WTC11 (cell line): ENCODE measurements at regions not wholly inside any gene's neighbourhood (a gene's known extent, or its start where the extent isn't known, plus 50 kb on each side); places are given as distances from the start of the nearest gene placed in this dataset.

Experiments
- ATAC-seq: fragments of 200-7000 bp; cut with Tn5 transposase; 2 replicates; pipeline ENCODE4 v1.10.0; 2021; ENCODE audit warnings: mild to moderate bottlenecking, moderate library complexity
- CTCF ChIA-PET: fragments of 300-600 bp; sonication (Branson Sonifier 250); formaldehyde crosslinking; loops from one replicate; lab custom pipeline; 2021; ENCODE audit warnings: antibody characterized with exemption; lab: Charles Lee
- POLR2A ChIA-PET: fragments of 350-600 bp; sonication (Branson Sonifier 250); formaldehyde crosslinking; loops from one replicate; lab custom pipeline; 2021; ENCODE audit warnings: antibody characterized with exemption; lab: Charles Lee
- DNase-seq: peaks from one replicate; pipeline ENCODE4 v3.0.0; 2021; ENCODE audit warnings: low spot score
- H3K27ac Mint-ChIP-seq: 2 replicates; pipeline ENCODE4 v1.8.0; 2021; ENCODE audit warnings: mixed read lengths
- H3K27me3 Mint-ChIP-seq: 2 replicates; pipeline ENCODE4 v1.8.0; 2021; ENCODE audit warnings: low read depth, mild to moderate bottlenecking, moderate library complexity, mixed read lengths
- H3K36me3 Mint-ChIP-seq: 2 replicates; pipeline ENCODE4 v1.8.0; 2021; ENCODE audit warnings: mixed read lengths
- H3K4me1 Mint-ChIP-seq: 2 replicates; pipeline ENCODE4 v1.8.0; 2022; ENCODE audit warnings: mixed read lengths
- H3K4me3 Mint-ChIP-seq: 2 replicates; pipeline ENCODE4 v1.8.0; 2021; ENCODE audit warnings: mild to moderate bottlenecking, moderate library complexity, mixed read lengths
- H3K9me3 Mint-ChIP-seq: 2 replicates; pipeline ENCODE4 v1.8.0; 2021; ENCODE audit warnings: mixed read lengths
- ELF4 ChIP-seq: sonication (generic); formaldehyde crosslinking; IDR thresholded peaks from 2 replicates; pipeline ENCODE4 v1.8.1; 2022; ENCODE audit warnings: low read depth, mild to moderate bottlenecking, moderate library complexity, missing genetic modification reagents
- ETV6 ChIP-seq: sonication (generic); formaldehyde crosslinking; IDR thresholded peaks from 2 replicates; pipeline ENCODE4 v1.8.1; 2022; ENCODE audit warnings: mild to moderate bottlenecking, missing genetic modification reagents
- FOXJ3 ChIP-seq: sonication (generic); formaldehyde crosslinking; IDR thresholded peaks from 2 replicates; pipeline ENCODE4 v1.9.0; 2021; ENCODE audit warnings: missing genetic modification reagents, mild to moderate bottlenecking, borderline replicate concordance
- FOXP1 ChIP-seq: sonication (generic); formaldehyde crosslinking; IDR thresholded peaks from 2 replicates; pipeline ENCODE4 v1.8.0; 2022; ENCODE audit warnings: missing genetic modification reagents, mild to moderate bottlenecking, moderate library complexity, borderline replicate concordance
- GRHL2 ChIP-seq: fragments of 250-450 bp; sonication (Bioruptor Pico); IDR thresholded peaks from 2 replicates; pipeline ENCODE4 v1.8.0; 2022; ENCODE audit warnings: mild to moderate bottlenecking, moderate library complexity; ENCODE audit not compliant: insufficient replicate concordance, severe bottlenecking
- HMGA2 ChIP-seq: fragments of 250-450 bp; sonication (Bioruptor Pico); IDR thresholded peaks from 2 replicates; pipeline ENCODE4 v1.4.0; 2021; ENCODE audit warnings: mild to moderate bottlenecking, moderate library complexity
- MXD4 ChIP-seq: fragments of 250-450 bp; sonication (Bioruptor Pico); IDR thresholded peaks from 2 replicates; pipeline ENCODE4 v1.8.0; 2021; ENCODE audit warnings: mild to moderate bottlenecking, moderate library complexity, borderline replicate concordance
- NR2C2 ChIP-seq: sonication (generic); formaldehyde crosslinking; IDR thresholded peaks from 2 replicates; pipeline ENCODE4 v1.8.0; 2022; ENCODE audit warnings: mild to moderate bottlenecking, missing genetic modification reagents
- OVOL2 ChIP-seq: fragments of 250-450 bp; sonication (Bioruptor Pico); IDR thresholded peaks from 2 replicates; pipeline ENCODE4 v1.9.0; 2021; ENCODE audit warnings: mild to moderate bottlenecking, borderline replicate concordance
- PRRX2 ChIP-seq: fragments of 250-450 bp; sonication (Bioruptor Pico); IDR thresholded peaks from 2 replicates; pipeline ENCODE4 v1.8.0; 2021; ENCODE audit warnings: mild to moderate bottlenecking
- SMAD3 ChIP-seq: sonication (generic); formaldehyde crosslinking; IDR thresholded peaks from 2 replicates; pipeline ENCODE4 v1.8.0; 2022; ENCODE audit warnings: missing genetic modification reagents, mild to moderate bottlenecking, borderline replicate concordance
- SOX15 ChIP-seq: fragments of 250-450 bp; sonication (Bioruptor Pico); IDR thresholded peaks from 2 replicates; pipeline ENCODE4 v1.9.0; 2021; ENCODE audit warnings: mild to moderate bottlenecking
- TCF7 ChIP-seq: sonication (generic); formaldehyde crosslinking; IDR thresholded peaks from 2 replicates; pipeline ENCODE4 v1.8.0; 2022; ENCODE audit warnings: mild to moderate bottlenecking, low read depth, missing genetic modification reagents, moderate library complexity
- TEAD4 ChIP-seq: sonication (generic); formaldehyde crosslinking; IDR thresholded peaks from 2 replicates; pipeline ENCODE4 v1.8.0; 2022; ENCODE audit warnings: mild to moderate bottlenecking, missing genetic modification reagents
- ZNF138 ChIP-seq: sonication (generic); formaldehyde crosslinking; conservative IDR thresholded peaks from 2 replicates; pipeline ENCODE4 v1.8.1; 2022; ENCODE audit warnings: mild to moderate bottlenecking, moderate library complexity, missing genetic modification reagents
- TF ChIP-seq, protein P1 (sequence below): sonication (generic); formaldehyde crosslinking; IDR thresholded peaks from 2 replicates; pipeline ENCODE4 v1.8.0; 2023; ENCODE audit warnings: missing genetic modification reagents, mild to moderate bottlenecking, borderline replicate concordance
- TF ChIP-seq, protein P2 (sequence below): sonication (generic); formaldehyde crosslinking; IDR thresholded peaks from 2 replicates; pipeline ENCODE4 v1.8.1; 2022; ENCODE audit warnings: mild to moderate bottlenecking, missing genetic modification reagents, moderate library complexity, borderline replicate concordance
- TF ChIP-seq, protein P3 (sequence below): fragments of 200-600 bp; IDR thresholded peaks from 2 replicates; pipeline ENCODE4 v1.8.0; 2022; ENCODE audit warnings: antibody characterized with exemption
- TF ChIP-seq, protein P4 (sequence below): sonication (generic); formaldehyde crosslinking; IDR thresholded peaks from 2 replicates; pipeline ENCODE4 v1.8.0; 2022; ENCODE audit warnings: mild to moderate bottlenecking, missing genetic modification reagents
- TF ChIP-seq, protein P5 (sequence below): sonication (generic); formaldehyde crosslinking; IDR thresholded peaks from 2 replicates; pipeline ENCODE4 v1.8.1; 2023; ENCODE audit warnings: mild to moderate bottlenecking, missing genetic modification reagents, moderate library complexity

DNA sequence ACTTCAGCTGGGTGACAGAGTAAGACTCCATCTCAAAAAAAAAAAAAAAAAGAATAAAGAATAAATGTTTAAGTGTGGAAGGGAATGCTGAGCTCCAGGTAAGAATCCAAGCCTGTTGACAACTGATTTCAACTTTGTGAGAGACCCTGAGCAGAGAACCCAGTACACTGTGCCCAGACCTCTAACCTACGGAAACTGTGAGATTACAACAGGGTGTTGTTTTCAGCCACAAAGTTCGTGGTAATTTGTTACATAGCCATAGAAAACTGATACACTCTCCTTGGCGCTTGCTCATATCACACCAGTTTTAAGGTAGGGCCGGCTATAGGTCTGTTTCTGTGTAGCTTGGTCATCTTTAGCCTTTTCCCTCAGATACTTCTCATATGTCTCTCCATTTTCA is 98.4 kb upstream of the PAPOLG start (continued):
- TF ChIP-seq, protein P1, sequence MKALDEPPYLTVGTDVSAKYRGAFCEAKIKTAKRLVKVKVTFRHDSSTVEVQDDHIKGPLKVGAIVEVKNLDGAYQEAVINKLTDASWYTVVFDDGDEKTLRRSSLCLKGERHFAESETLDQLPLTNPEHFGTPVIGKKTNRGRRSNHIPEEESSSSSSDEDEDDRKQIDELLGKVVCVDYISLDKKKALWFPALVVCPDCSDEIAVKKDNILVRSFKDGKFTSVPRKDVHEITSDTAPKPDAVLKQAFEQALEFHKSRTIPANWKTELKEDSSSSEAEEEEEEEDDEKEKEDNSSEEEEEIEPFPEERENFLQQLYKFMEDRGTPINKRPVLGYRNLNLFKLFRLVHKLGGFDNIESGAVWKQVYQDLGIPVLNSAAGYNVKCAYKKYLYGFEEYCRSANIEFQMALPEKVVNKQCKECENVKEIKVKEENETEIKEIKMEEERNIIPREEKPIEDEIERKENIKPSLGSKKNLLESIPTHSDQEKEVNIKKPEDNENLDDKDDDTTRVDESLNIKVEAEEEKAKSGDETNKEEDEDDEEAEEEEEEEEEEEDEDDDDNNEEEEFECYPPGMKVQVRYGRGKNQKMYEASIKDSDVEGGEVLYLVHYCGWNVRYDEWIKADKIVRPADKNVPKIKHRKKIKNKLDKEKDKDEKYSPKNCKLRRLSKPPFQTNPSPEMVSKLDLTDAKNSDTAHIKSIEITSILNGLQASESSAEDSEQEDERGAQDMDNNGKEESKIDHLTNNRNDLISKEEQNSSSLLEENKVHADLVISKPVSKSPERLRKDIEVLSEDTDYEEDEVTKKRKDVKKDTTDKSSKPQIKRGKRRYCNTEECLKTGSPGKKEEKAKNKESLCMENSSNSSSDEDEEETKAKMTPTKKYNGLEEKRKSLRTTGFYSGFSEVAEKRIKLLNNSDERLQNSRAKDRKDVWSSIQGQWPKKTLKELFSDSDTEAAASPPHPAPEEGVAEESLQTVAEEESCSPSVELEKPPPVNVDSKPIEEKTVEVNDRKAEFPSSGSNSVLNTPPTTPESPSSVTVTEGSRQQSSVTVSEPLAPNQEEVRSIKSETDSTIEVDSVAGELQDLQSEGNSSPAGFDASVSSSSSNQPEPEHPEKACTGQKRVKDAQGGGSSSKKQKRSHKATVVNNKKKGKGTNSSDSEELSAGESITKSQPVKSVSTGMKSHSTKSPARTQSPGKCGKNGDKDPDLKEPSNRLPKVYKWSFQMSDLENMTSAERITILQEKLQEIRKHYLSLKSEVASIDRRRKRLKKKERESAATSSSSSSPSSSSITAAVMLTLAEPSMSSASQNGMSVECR (CRISPR knock-in tag) = no peak
- TF ChIP-seq NR2C2 (CRISPR knock-in tag) = no peak
- no peak for TF ChIP-seq MXD4 (CRISPR knock-in tag)
- no peak for TF ChIP-seq ETV6
- TF ChIP-seq, protein P2, sequence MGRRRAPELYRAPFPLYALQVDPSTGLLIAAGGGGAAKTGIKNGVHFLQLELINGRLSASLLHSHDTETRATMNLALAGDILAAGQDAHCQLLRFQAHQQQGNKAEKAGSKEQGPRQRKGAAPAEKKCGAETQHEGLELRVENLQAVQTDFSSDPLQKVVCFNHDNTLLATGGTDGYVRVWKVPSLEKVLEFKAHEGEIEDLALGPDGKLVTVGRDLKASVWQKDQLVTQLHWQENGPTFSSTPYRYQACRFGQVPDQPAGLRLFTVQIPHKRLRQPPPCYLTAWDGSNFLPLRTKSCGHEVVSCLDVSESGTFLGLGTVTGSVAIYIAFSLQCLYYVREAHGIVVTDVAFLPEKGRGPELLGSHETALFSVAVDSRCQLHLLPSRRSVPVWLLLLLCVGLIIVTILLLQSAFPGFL (CRISPR knock-in tag) = no peak
- TF ChIP-seq SMAD3 (CRISPR knock-in tag) = no peak
- TF ChIP-seq OVOL2 = no peak
- no peak for TF ChIP-seq ELF4 (CRISPR knock-in tag)
- TF ChIP-seq, all 79 proteins: peak for 0

DNA sequence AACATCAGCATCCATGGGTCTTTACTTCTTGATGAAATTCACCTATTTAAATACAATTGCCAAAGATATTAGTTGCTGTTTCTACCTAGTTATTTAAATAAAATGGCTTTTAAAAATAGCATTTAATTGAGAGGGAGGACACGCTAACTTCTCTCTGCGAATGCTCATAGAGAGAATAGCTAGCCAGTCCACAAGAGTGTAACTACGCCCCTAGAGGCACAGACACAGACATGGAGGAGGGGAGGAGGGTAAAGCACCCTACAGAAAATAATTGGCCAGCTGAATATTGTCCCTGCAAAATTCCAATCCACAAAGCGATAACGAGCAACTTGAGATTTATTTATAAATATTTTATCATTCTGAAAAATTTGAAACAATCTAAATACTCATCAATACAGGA is 97.0 kb upstream of the PAPOLG start:
- Mint-ChIP-seq H3K4me1 (no peaks in the 10 kb centered on the region), H3K27ac (no peak overlapping the region), H3K4me3 (no peak overlapping the region)
- peak; percentile 62; the same call in 1 of the 2 replicates for ATAC-seq
- TF ChIP-seq, protein P3, sequence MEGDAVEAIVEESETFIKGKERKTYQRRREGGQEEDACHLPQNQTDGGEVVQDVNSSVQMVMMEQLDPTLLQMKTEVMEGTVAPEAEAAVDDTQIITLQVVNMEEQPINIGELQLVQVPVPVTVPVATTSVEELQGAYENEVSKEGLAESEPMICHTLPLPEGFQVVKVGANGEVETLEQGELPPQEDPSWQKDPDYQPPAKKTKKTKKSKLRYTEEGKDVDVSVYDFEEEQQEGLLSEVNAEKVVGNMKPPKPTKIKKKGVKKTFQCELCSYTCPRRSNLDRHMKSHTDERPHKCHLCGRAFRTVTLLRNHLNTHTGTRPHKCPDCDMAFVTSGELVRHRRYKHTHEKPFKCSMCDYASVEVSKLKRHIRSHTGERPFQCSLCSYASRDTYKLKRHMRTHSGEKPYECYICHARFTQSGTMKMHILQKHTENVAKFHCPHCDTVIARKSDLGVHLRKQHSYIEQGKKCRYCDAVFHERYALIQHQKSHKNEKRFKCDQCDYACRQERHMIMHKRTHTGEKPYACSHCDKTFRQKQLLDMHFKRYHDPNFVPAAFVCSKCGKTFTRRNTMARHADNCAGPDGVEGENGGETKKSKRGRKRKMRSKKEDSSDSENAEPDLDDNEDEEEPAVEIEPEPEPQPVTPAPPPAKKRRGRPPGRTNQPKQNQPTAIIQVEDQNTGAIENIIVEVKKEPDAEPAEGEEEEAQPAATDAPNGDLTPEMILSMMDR = no peak
- TF ChIP-seq HMGA2 = no peak
- TF ChIP-seq TCF7 (CRISPR knock-in tag) = no peak
- TF ChIP-seq TEAD4 (CRISPR knock-in tag) = no peak
- no peak for TF ChIP-seq FOXP1 (CRISPR knock-in tag)
- TF ChIP-seq, protein P4, sequence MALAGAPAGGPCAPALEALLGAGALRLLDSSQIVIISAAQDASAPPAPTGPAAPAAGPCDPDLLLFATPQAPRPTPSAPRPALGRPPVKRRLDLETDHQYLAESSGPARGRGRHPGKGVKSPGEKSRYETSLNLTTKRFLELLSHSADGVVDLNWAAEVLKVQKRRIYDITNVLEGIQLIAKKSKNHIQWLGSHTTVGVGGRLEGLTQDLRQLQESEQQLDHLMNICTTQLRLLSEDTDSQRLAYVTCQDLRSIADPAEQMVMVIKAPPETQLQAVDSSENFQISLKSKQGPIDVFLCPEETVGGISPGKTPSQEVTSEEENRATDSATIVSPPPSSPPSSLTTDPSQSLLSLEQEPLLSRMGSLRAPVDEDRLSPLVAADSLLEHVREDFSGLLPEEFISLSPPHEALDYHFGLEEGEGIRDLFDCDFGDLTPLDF (CRISPR knock-in tag) = no peak
- TF ChIP-seq SOX15 (CRISPR knock-in tag) = no peak
- no peak for TF ChIP-seq ZNF138
- TF ChIP-seq FOXJ3 = no peak
- no peak for TF ChIP-seq GRHL2 (CRISPR knock-in tag)
- TF ChIP-seq, protein P5, sequence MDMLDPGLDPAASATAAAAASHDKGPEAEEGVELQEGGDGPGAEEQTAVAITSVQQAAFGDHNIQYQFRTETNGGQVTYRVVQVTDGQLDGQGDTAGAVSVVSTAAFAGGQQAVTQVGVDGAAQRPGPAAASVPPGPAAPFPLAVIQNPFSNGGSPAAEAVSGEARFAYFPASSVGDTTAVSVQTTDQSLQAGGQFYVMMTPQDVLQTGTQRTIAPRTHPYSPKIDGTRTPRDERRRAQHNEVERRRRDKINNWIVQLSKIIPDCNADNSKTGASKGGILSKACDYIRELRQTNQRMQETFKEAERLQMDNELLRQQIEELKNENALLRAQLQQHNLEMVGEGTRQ (CRISPR knock-in tag) = no peak
- TF ChIP-seq PRRX2 (CRISPR knock-in tag) = no peak
- TF ChIP-seq, all 79 proteins: peak for 0
- peaks cover 32% of the 10 kb centered on the region for H3K9me3 Mint-ChIP-seq
- CTCF ChIA-PET = interaction anchor here (0.6 to 2.5 kb wide), 4 partner anchors 10 to 16 kb away, joined by 3 to 24 read pairs (median 4); no protein-coding TSS in a partner anchor
- POLR2A ChIA-PET = no interaction called here
- no peak for DNase-seq
- 0 out of 2 replicates have a peak, but pooled peaks cover 3% of the 10 kb centered on the region for H3K36me3 Mint-ChIP-seq
- H3K27me3 Mint-ChIP-seq = no peaks in the 10 kb centered on the region
